ENCODE measurements at regions not wholly inside any gene's neighbourhood (a gene's known extent, or its start where the extent isn't known, plus 50 kb on each side); places are given as distances from the start of the nearest gene placed in this dataset.

DNA sequence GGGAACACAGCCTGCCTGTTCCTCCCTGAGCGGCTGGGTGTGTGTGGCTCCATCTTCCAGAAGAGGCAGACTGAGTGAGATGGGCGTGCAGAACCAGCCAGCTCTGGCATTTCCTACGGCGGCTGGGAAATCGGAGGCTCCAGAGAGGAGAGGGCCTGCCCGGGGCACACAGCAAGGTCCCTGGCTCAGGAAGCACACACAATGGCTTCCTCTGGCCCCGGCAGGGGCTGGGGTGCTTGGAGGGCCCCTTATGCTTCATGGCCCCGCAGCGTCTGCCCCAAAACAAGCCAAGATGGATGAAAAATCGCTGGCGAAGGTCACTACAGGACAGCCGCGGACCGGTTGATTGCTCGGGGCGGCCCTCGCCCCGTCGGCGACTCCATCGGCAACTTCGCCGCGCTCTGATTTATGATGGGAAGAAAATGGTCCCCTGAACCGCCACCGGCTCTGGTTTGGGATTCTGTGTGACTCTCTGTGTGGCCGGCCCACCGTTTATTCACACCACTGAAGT, 191.5 kb upstream of the C14orf180 start:
- Histone ChIP-seq H3K4me1 (ENCODE audit: control insufficient read depth, extremely low read depth, insufficient read depth, low read length) (no peaks in the 10 kb centered on the region), H2AFZ (ENCODE audit: control insufficient read depth, low read length) (no peak overlapping the region), H3K27me3 (ENCODE audit: control insufficient read depth, extremely low read depth, insufficient read depth, low read length) (peaks cover 17% of the 10 kb centered on the region), H3K9ac (ENCODE audit: control insufficient read depth, extremely low read depth, insufficient read depth, low read length) (no peak overlapping the region), H3K36me3 (ENCODE audit: control insufficient read depth in 2 of 2, extremely low read depth in 1 of 2, insufficient read depth in 2 of 2, low read length in 2 of 2) (no peaks in the 10 kb centered on the region), H3K9me3 (ENCODE audit: control insufficient read depth, low read depth, low read length) (no peaks in the 10 kb centered on the region), H3K27ac (ENCODE audit: control insufficient read depth, insufficient read depth, low read length) (no peak overlapping the region), H3K4me2 (ENCODE audit: control insufficient read depth, extremely low read depth, insufficient read depth, low read depth, low read length) (no peak overlapping the region), H3K9me1 (ENCODE audit: control insufficient read depth, extremely low read depth, insufficient read depth, low read length) (no peaks in the 10 kb centered on the region), H3K4me3 (ENCODE audit: control insufficient read depth in 2 of 3, extremely low read depth in 1 of 3, insufficient read depth in 2 of 3, low read depth in 1 of 3, low read length in 3 of 3) (no peak overlapping the region), H3K79me2 (ENCODE audit: control insufficient read depth, insufficient read depth, low read length) (no peaks in the 10 kb centered on the region), H4K20me1 (ENCODE audit: control insufficient read depth, extremely low read depth, insufficient read depth, low read length) (no peaks in the 10 kb centered on the region)
- DNase-seq (ENCODE audit: low read depth, low spot score): no peak
- FAIRE-seq: no peak
- TF ChIP-seq, protein P1, sequence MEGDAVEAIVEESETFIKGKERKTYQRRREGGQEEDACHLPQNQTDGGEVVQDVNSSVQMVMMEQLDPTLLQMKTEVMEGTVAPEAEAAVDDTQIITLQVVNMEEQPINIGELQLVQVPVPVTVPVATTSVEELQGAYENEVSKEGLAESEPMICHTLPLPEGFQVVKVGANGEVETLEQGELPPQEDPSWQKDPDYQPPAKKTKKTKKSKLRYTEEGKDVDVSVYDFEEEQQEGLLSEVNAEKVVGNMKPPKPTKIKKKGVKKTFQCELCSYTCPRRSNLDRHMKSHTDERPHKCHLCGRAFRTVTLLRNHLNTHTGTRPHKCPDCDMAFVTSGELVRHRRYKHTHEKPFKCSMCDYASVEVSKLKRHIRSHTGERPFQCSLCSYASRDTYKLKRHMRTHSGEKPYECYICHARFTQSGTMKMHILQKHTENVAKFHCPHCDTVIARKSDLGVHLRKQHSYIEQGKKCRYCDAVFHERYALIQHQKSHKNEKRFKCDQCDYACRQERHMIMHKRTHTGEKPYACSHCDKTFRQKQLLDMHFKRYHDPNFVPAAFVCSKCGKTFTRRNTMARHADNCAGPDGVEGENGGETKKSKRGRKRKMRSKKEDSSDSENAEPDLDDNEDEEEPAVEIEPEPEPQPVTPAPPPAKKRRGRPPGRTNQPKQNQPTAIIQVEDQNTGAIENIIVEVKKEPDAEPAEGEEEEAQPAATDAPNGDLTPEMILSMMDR (optimal IDR thresholded peaks at IDR 0.05 in 1 of 3, IDR thresholded peaks at IDR 0.05 in 1 of 3, conservative IDR thresholded peaks at IDR 0.05 in 1 of 3; ENCODE audit: extremely low read depth in 1 of 3, insufficient read depth in 2 of 3, low read length in 3 of 3): no peak
- no peak for TF ChIP-seq EZH2 (IDR thresholded peaks at IDR 0.05; ENCODE audit: low read length)
- dilution Hi-C loops (cut with MboI; ENCODE audit: extremely low pct_ligation_motif_present, low sequenced_read_pairs): no loop called here

DNA sequence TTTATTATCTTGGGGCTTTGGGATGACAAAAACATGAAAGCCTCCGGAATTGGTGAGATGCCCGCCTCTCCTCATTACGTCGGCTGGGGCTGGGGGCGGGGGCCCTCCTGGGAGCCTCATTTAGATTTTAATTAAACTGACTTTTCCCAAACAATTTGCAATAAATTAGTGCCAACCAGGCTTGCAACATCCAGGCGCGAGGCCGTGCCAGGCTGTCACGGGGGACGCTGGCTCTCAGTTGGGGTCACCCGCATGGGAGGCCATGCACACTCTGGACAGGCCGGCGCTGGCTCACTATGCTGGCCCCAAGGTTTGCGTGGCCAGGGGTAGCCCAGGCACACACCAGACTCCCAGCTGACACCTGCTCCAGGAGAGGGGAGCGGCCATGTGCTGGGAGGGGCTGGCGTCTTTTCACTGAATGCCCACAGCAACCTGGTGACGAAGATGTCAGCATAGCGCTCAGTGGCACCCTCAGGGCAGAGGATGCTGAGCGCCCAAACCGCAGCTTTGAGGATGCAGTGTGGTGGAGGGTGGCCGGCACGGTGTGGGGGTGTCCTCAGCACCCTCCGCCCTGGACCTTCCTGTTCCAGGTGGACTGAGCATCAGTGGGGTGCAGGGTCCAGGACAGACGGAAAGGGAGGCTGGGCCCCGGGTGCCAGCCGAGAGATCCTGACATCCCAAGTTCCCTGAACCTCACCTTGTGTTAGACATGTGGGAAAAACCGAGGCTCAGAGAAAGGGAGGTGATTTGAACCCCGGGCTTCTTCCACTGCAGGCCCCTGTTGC, 190.8 kb upstream of the C14orf180 start:
- Histone ChIP-seq H3K4me2 (ENCODE audit: control insufficient read depth, extremely low read depth, insufficient read depth, low read depth, low read length) (no peak overlapping the region), H3K36me3 (ENCODE audit: control insufficient read depth in 2 of 2, extremely low read depth in 1 of 2, insufficient read depth in 2 of 2, low read length in 2 of 2) (no peaks in the 10 kb centered on the region), H3K27ac (ENCODE audit: control insufficient read depth, insufficient read depth, low read length) (no peak overlapping the region), H3K9me3 (ENCODE audit: control insufficient read depth, low read depth, low read length) (no peaks in the 10 kb centered on the region), H2AFZ (ENCODE audit: control insufficient read depth, low read length) (no peak overlapping the region), H3K9me1 (ENCODE audit: control insufficient read depth, extremely low read depth, insufficient read depth, low read length) (no peaks in the 10 kb centered on the region), H3K4me3 (ENCODE audit: control insufficient read depth in 2 of 3, extremely low read depth in 1 of 3, insufficient read depth in 2 of 3, low read depth in 1 of 3, low read length in 3 of 3) (no peak overlapping the region), H4K20me1 (ENCODE audit: control insufficient read depth, extremely low read depth, insufficient read depth, low read length) (no peaks in the 10 kb centered on the region), H3K79me2 (ENCODE audit: control insufficient read depth, insufficient read depth, low read length) (no peaks in the 10 kb centered on the region), H3K4me1 (ENCODE audit: control insufficient read depth, extremely low read depth, insufficient read depth, low read length) (no peaks in the 10 kb centered on the region), H3K9ac (ENCODE audit: control insufficient read depth, extremely low read depth, insufficient read depth, low read length) (no peak overlapping the region), H3K27me3 (ENCODE audit: control insufficient read depth, extremely low read depth, insufficient read depth, low read length) (peaks cover 10% of the 10 kb centered on the region)
- DNase-seq (ENCODE audit: low read depth, low spot score) (no peak), FAIRE-seq (no peak)
- dilution Hi-C loops (cut with MboI; ENCODE audit: extremely low pct_ligation_motif_present, low sequenced_read_pairs): no loop called here
- no peak for TF ChIP-seq EZH2 (IDR thresholded peaks at IDR 0.05; ENCODE audit: low read length)
- TF ChIP-seq, protein P1 (optimal IDR thresholded peaks at IDR 0.05 in 1 of 3, IDR thresholded peaks at IDR 0.05 in 1 of 3, conservative IDR thresholded peaks at IDR 0.05 in 1 of 3; ENCODE audit: extremely low read depth in 1 of 3, insufficient read depth in 2 of 3, low read length in 3 of 3): no peak
